ENCODE measurements at regions not wholly inside any gene's neighbourhood (a gene's known extent, or its start where the extent isn't known, plus 50 kb on each side); places are given as distances from the start of the nearest gene placed in this dataset.
"Not testable (repeated sequence)": the region's sequence is repeated elsewhere in the genome, so short reads cannot be mapped to it uniquely, and the experiment has no call there.

- DNase-seq, result no peak
- peaks cover 10% of the 10 kb centered on the region for H3K36me3 Mint-ChIP-seq (ENCODE audit: unreplicated experiment)
- TF ChIP-seq CTCF (IDR thresholded peaks at IDR 0.05; ENCODE audit: partially characterized antibody, unreplicated experiment), result no peak
- H3K4me1 Mint-ChIP-seq (ENCODE audit: low read depth, unreplicated experiment), result peaks cover 3% of the 10 kb centered on the region
- peaks cover 6% of the 10 kb centered on the region for H3K27me3 Mint-ChIP-seq (ENCODE audit: unreplicated experiment)
- no peak overlapping the region for H3K27ac Mint-ChIP-seq (ENCODE audit: unreplicated experiment)
- H3K9me3 Mint-ChIP-seq (ENCODE audit: unreplicated experiment), result peaks cover 4% of the 10 kb centered on the region
- no peak overlapping the region for H3K4me3 Mint-ChIP-seq (ENCODE audit: unreplicated experiment)
Measured at GRCh38 chr16:86231321-86231995, 278.9 kb upstream of the FOXF1 start.

GRCh38 chr16:86231996-86232350 lies 278.4 kb upstream of the FOXF1 start:
- Mint-ChIP-seq H3K4me3 (ENCODE audit: unreplicated experiment) (no peak overlapping the region), H3K9me3 (ENCODE audit: unreplicated experiment) (peaks cover 4% of the 10 kb centered on the region), H3K27me3 (ENCODE audit: unreplicated experiment) (peaks cover 5% of the 10 kb centered on the region), H3K36me3 (ENCODE audit: unreplicated experiment) (peaks cover 10% of the 10 kb centered on the region), H3K4me1 (ENCODE audit: low read depth, unreplicated experiment) (peaks cover 3% of the 10 kb centered on the region), H3K27ac (ENCODE audit: unreplicated experiment) (no peak overlapping the region)
- no peak for DNase-seq
- no peak for TF ChIP-seq CTCF (IDR thresholded peaks at IDR 0.05; ENCODE audit: partially characterized antibody, unreplicated experiment)

DNA sequence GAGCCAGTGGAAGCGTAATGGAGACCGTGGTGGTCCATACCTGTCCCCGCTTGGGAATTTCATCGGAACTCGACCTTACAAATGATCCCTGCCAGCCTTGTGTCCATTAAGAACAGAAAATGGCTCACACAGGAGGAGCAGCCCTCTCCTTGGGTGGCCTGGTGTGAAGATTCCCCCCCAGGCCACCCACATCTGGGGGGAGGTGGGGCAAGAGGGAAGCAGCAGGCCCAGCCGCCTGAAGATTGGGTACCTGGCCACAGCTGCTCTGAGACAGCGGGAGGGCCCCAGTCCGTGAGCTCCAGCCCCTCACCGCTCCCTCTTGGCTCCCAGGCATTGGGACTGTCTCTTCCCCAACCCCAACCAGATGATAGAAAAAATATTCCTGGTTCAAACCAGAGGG lies 277.8 kb upstream of the FOXF1 start:
- peaks cover 3% of the 10 kb centered on the region for H3K4me1 Mint-ChIP-seq (ENCODE audit: low read depth, unreplicated experiment)
- H3K36me3 Mint-ChIP-seq (ENCODE audit: unreplicated experiment), result peaks cover 9% of the 10 kb centered on the region
- no peak overlapping the region for H3K4me3 Mint-ChIP-seq (ENCODE audit: unreplicated experiment)
- TF ChIP-seq CTCF (IDR thresholded peaks at IDR 0.05; ENCODE audit: partially characterized antibody, unreplicated experiment), result no peak
- H3K27ac Mint-ChIP-seq (ENCODE audit: unreplicated experiment), result no peak overlapping the region
- H3K9me3 Mint-ChIP-seq (ENCODE audit: unreplicated experiment), result peaks cover 4% of the 10 kb centered on the region
- DNase-seq, result no peak
- peaks cover 4% of the 10 kb centered on the region for H3K27me3 Mint-ChIP-seq (ENCODE audit: unreplicated experiment)

GRCh38 chr16:86233506-86233905 lies 276.8 kb upstream of the FOXF1 start:
- DNase-seq; H3K4me1 Mint-ChIP-seq (ENCODE audit: low read depth, unreplicated experiment); H3K27me3 Mint-ChIP-seq (ENCODE audit: unreplicated experiment); H3K4me3 Mint-ChIP-seq (ENCODE audit: unreplicated experiment); H3K9me3 Mint-ChIP-seq (ENCODE audit: unreplicated experiment); H3K36me3 Mint-ChIP-seq (ENCODE audit: unreplicated experiment); H3K27ac Mint-ChIP-seq (ENCODE audit: unreplicated experiment): not testable (repeated sequence)

DNA sequence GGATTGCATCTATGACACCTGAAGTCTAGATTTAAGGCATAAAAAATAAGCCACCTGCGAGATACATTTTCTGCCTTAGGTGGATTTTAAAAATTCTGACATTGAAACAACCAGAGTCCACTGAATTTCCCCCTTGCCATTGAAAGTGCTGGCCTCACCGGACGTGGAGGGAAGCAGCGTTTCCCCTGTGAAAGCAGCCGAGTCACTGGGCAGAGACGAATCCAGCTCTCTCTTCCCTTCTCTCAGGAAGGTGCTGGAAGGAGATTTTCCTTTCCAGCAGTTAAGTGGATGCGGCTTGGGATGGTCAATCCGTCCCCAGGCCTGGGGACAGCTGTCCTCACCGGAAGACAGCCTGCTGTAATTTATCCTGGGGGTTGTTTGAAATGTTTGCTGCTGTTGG lies 270.9 kb upstream of the FOXF1 start:
- Mint-ChIP-seq H3K27ac (ENCODE audit: unreplicated experiment) (peak overlapping the region; percentile 66), H3K36me3 (ENCODE audit: unreplicated experiment) (no peaks in the 10 kb centered on the region), H3K27me3 (ENCODE audit: unreplicated experiment) (peaks cover 1% of the 10 kb centered on the region), H3K4me1 (ENCODE audit: low read depth, unreplicated experiment) (peaks cover 2% of the 10 kb centered on the region), H3K4me3 (ENCODE audit: unreplicated experiment) (no peak overlapping the region), H3K9me3 (ENCODE audit: unreplicated experiment) (peaks cover 1% of the 10 kb centered on the region)
- no peak for DNase-seq
- no peak for TF ChIP-seq CTCF (IDR thresholded peaks at IDR 0.05; ENCODE audit: partially characterized antibody, unreplicated experiment)

All from glutamatergic neuron (in vitro differentiated cells).